GM23338 (cell line): ENCODE measurements at regions not wholly inside any gene's neighbourhood (a gene's known extent, or its start where the extent isn't known, plus 50 kb on each side); places are given as distances from the start of the nearest gene placed in this dataset.
A peak's percentile ranks its signal among the peaks of the same experiment; 100 is the strongest.
"Not testable (repeated sequence)": the region's sequence is repeated elsewhere in the genome, so short reads cannot be mapped to it uniquely, and the experiment has no call there.

Experiments used
- ATAC-seq: fragments of 200-7000 bp; cut with Tn5 transposase; 3 replicates; pipeline ENCODE4 v1.9.1; 2020
- DNase-seq: peaks from one replicate; pipeline ENCODE4 v3.0.0-alpha.2; 2015; ENCODE audit warnings: low spot score
- H2AFZ ChIP-seq: fragments of 200-600 bp; sonication (generic); 2 replicates; pipeline ENCODE4 v1.8.0; 2016; ENCODE audit warnings: antibody characterized with exemption, mild to moderate bottlenecking, moderate library complexity
- H3F3A ChIP-seq: fragments of 200-600 bp; sonication (generic); replicated peaks from 2 replicates; pipeline ENCODE4 v1.8.0; 2017; ENCODE audit warnings: antibody characterized with exemption, mixed run types, low read depth
- H3K27ac ChIP-seq: fragments of 200-600 bp; sonication (generic); 2 replicates; pipeline ENCODE4 v1.6.1; 2016; ENCODE audit warnings: low read depth
- H3K27me3 ChIP-seq: fragments of 200-600 bp; sonication (generic); 2 replicates; pipeline ENCODE4 v1.8.0; 2016; ENCODE audit warnings: mild to moderate bottlenecking, mixed run types, moderate library complexity; ENCODE audit not compliant: insufficient read depth
- H3K36me3 ChIP-seq: fragments of 200-600 bp; sonication (generic); 2 replicates; pipeline ENCODE4 v1.8.0; 2016; ENCODE audit warnings: mild to moderate bottlenecking; ENCODE audit not compliant: insufficient read depth
- H3K4me1 ChIP-seq: fragments of 200-600 bp; sonication (generic); 2 replicates; pipeline ENCODE4 v1.8.0; 2016; ENCODE audit warnings: mild to moderate bottlenecking, moderate library complexity; ENCODE audit not compliant: insufficient read depth
- H3K4me2 ChIP-seq: fragments of 200-600 bp; sonication (generic); 2 replicates; pipeline ENCODE4 v1.7.1; 2017; ENCODE audit warnings: mixed run types
- H3K4me3 ChIP-seq: fragments of 200-600 bp; sonication (generic); 2 replicates; pipeline ENCODE4 v1.6.1; 2016; ENCODE audit warnings: mixed run types
- H3K79me2 ChIP-seq: fragments of 200-600 bp; sonication (generic); replicated peaks from 2 replicates; pipeline ENCODE4 v1.8.0; 2017; ENCODE audit warnings: mild to moderate bottlenecking; ENCODE audit not compliant: insufficient read depth
- H3K9me2 ChIP-seq: fragments of 200-600 bp; sonication (generic); 2 replicates; pipeline ENCODE4 v1.8.0; 2017; ENCODE audit not compliant: insufficient read depth
- H4K20me1 ChIP-seq: fragments of 200-600 bp; sonication (generic); replicated peaks from 2 replicates; pipeline ENCODE4 v1.8.0; 2017; ENCODE audit warnings: mild to moderate bottlenecking; ENCODE audit not compliant: insufficient read depth
- H3K27ac Mint-ChIP-seq: 2 replicates; pipeline ENCODE4 v1.8.0; 2020; ENCODE audit warnings: inconsistent platforms, mild to moderate bottlenecking, moderate library complexity, mixed read lengths
- H3K27me3 Mint-ChIP-seq: 3 replicates; pipeline ENCODE4 v1.8.0; 2022; ENCODE audit warnings: low read depth, mild to moderate bottlenecking, moderate library complexity, mixed read lengths, inconsistent platforms; ENCODE audit not compliant: insufficient read depth, poor library complexity
- H3K36me3 Mint-ChIP-seq: 3 replicates; pipeline ENCODE4 v1.8.0; 2021; ENCODE audit warnings: low read depth, mild to moderate bottlenecking, inconsistent platforms, moderate library complexity, mixed read lengths
- H3K4me1 Mint-ChIP-seq: 3 replicates; pipeline ENCODE4 v1.8.0; 2020; ENCODE audit warnings: mild to moderate bottlenecking, inconsistent platforms, mixed read lengths
- H3K4me3 Mint-ChIP-seq: 3 replicates; pipeline ENCODE4 v1.8.0; 2021; ENCODE audit warnings: moderate library complexity, mild to moderate bottlenecking, inconsistent platforms, mixed read lengths
- H3K9me3 Mint-ChIP-seq: 3 replicates; pipeline ENCODE4 v1.8.0; 2020; ENCODE audit warnings: moderate library complexity, mild to moderate bottlenecking, inconsistent platforms, mixed read lengths
- TF ChIP-seq, protein P1 (sequence below): IDR thresholded peaks from 2 replicates; pipeline ENCODE4 v1.6.1; 2016; ENCODE audit warnings: antibody characterized with exemption

GRCh38 chr20:30570622-30571021 lies 686.8 kb upstream of the DEFB115 start:
- H3K36me3 Mint-ChIP-seq, H3K4me3 ChIP-seq, ATAC-seq, H3K79me2 ChIP-seq, H3K27me3 ChIP-seq, H3K27ac Mint-ChIP-seq, H3F3A ChIP-seq, H3K27me3 Mint-ChIP-seq, H3K9me2 ChIP-seq, H4K20me1 ChIP-seq, H3K4me2 ChIP-seq, H3K36me3 ChIP-seq, H3K27ac ChIP-seq, H3K4me3 Mint-ChIP-seq, H3K9me3 Mint-ChIP-seq, H2AFZ ChIP-seq: not testable (repeated sequence)
- peaks cover 24% of the 10 kb centered on the region for H3K4me1 Mint-ChIP-seq
- DNase-seq: peak; percentile 41
- H3K4me1 ChIP-seq: peaks cover 18% of the 10 kb centered on the region

GRCh38 chr20:30574337-30574736 lies 683.1 kb upstream of the DEFB115 start:
- H3K4me3 ChIP-seq, H3K27ac Mint-ChIP-seq, H2AFZ ChIP-seq, H3K9me3 Mint-ChIP-seq, H3K36me3 Mint-ChIP-seq, H3K27me3 Mint-ChIP-seq, ATAC-seq, H3F3A ChIP-seq, H3K9me2 ChIP-seq, H3K27me3 ChIP-seq, DNase-seq, H3K4me3 Mint-ChIP-seq, H3K36me3 ChIP-seq, H3K27ac ChIP-seq, H4K20me1 ChIP-seq, H3K79me2 ChIP-seq, H3K4me2 ChIP-seq: not testable (repeated sequence)
- peaks cover 15% of the 10 kb centered on the region for H3K4me1 Mint-ChIP-seq
- peaks cover 13% of the 10 kb centered on the region for H3K4me1 ChIP-seq

- H2AFZ ChIP-seq, H4K20me1 ChIP-seq, H3K4me1 ChIP-seq: not testable (repeated sequence)
These were observed 678.4 kb upstream of the DEFB115 start for GRCh38 chr20:30579069-30579468.

GRCh38 chr20:30579824-30580438 lies 677.5 kb upstream of the DEFB115 start:
- not testable (repeated sequence) for H3K9me2 ChIP-seq, H3K9me3 Mint-ChIP-seq, H3K79me2 ChIP-seq, H4K20me1 ChIP-seq, H3K4me1 Mint-ChIP-seq, H3K36me3 Mint-ChIP-seq, H3K4me1 ChIP-seq, H3K36me3 ChIP-seq, H3F3A ChIP-seq, H3K27ac ChIP-seq
- Histone ChIP-seq H3K4me2 (peak overlapping the region; percentile 75), H3K4me3 (peak overlapping the region; percentile 65), H2AFZ (0 out of 2 replicates have a peak overlapping the region, but pooled peaks have one; percentile 7), H3K27me3 (peaks cover 26% of the 10 kb centered on the region)
- DNase-seq (peak; percentile 76), ATAC-seq (peak; percentile 98)
- H3K27me3 Mint-ChIP-seq: peaks cover 11% of the 10 kb centered on the region
- TF ChIP-seq, protein P1, sequence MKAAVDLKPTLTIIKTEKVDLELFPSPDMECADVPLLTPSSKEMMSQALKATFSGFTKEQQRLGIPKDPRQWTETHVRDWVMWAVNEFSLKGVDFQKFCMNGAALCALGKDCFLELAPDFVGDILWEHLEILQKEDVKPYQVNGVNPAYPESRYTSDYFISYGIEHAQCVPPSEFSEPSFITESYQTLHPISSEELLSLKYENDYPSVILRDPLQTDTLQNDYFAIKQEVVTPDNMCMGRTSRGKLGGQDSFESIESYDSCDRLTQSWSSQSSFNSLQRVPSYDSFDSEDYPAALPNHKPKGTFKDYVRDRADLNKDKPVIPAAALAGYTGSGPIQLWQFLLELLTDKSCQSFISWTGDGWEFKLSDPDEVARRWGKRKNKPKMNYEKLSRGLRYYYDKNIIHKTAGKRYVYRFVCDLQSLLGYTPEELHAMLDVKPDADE: peak; percentile 82
- peak overlapping the region; percentile 94 for H3K4me3 Mint-ChIP-seq
- H3K27ac Mint-ChIP-seq: peak overlapping the region; percentile 94

More at GRCh38 chr20:30579069-30579468, 678.4 kb upstream of the DEFB115 start:
- H3K9me3 Mint-ChIP-seq, H3K27ac ChIP-seq, H3K4me1 Mint-ChIP-seq, H3F3A ChIP-seq, ATAC-seq, DNase-seq, H3K9me2 ChIP-seq, H3K27me3 Mint-ChIP-seq, H3K79me2 ChIP-seq, H3K36me3 ChIP-seq, H3K36me3 Mint-ChIP-seq: not testable (repeated sequence)
- Histone ChIP-seq H3K4me2 (peak overlapping the region; percentile 75), H3K27me3 (peaks cover 17% of the 10 kb centered on the region), H3K4me3 (peak overlapping the region; percentile 65)
- peak overlapping the region; percentile 94 for H3K27ac Mint-ChIP-seq
- H3K4me3 Mint-ChIP-seq: peak overlapping the region; percentile 94
